ENCODE measurements at regions not wholly inside any gene's neighbourhood (a gene's known extent, or its start where the extent isn't known, plus 50 kb on each side); places are given as distances from the start of the nearest gene placed in this dataset.

GRCh38 chr6:147970970-147971369 is 371.7 kb upstream of the SASH1 start:
- H3K27ac ChIP-seq (ENCODE audit: insufficient read depth in 1 of 2, low read depth in 1 of 2, low read length in 2 of 2, poor library complexity in 1 of 2, severe bottlenecking in 2 of 2) = no peak overlapping the region
- H3K4me1 ChIP-seq (ENCODE audit: control extremely low read depth in 1 of 4, control insufficient read depth in 4 of 4, insufficient read depth in 4 of 4, low read length in 3 of 4) = no peaks in the 10 kb centered on the region
- no CpG with 5 or more reads among the region's 1 CpG for WGBS (ENCODE audit: insufficient coverage)
- no peaks in the 10 kb centered on the region for H3K9me3 ChIP-seq (ENCODE audit: control extremely low read depth in 1 of 5, control insufficient read depth in 4 of 5, insufficient read depth in 2 of 5, low read depth in 1 of 5, low read length in 4 of 5)
- POLR2A ChIA-PET = no interaction called here
- CTCF ChIA-PET = no interaction called here
- peak in 1 of 3 donors; percentile 0 for DNase-seq
- H3K27me3 ChIP-seq (replicated peaks in 2 of 5; ENCODE audit: control insufficient read depth in 4 of 5, insufficient read depth in 5 of 5, low read length in 4 of 5) = no peaks in the 10 kb centered on the region
- H3K36me3 ChIP-seq (ENCODE audit: control insufficient read depth in 4 of 4, insufficient read depth in 4 of 4, low read length in 3 of 4) = no peaks in the 10 kb centered on the region
- no peak overlapping the region for H3K4me3 ChIP-seq (ENCODE audit: control insufficient read depth in 1 of 7, extremely low read depth in 1 of 7, insufficient read depth in 4 of 7, low read depth in 2 of 7, low read length in 6 of 7)

- no peaks in the 10 kb centered on the region for H3K36me3 ChIP-seq (ENCODE audit: control insufficient read depth in 4 of 4, insufficient read depth in 4 of 4, low read length in 3 of 4)
- CTCF ChIA-PET = interaction anchor here (1.2 kb wide), 1 partner anchor 8 kb away, joined by 3 read pairs; no protein-coding TSS in a partner anchor
Measured at GRCh38 chr6:147972448-147972847, 370.2 kb upstream of the SASH1 start.

DNA sequence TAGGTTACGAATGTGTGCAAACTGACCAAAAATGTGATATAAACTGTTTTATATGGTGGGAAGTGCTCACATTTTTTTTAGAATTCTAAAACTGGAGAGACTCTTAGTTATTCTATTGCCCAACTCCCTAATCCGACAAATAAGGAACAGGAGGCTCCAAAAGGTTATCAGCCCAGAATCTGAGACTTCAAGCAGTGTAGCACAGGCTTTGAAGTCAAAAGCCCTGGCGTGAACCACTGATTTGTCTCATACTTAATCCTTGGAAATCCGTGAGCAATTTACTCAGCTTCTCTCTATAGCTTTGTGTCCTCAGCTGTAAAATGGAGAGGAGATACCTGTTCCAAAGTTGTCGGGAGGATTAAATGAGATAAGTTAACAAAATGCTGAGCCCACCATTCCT is 368.8 kb upstream of the SASH1 start:
- WGBS (ENCODE audit: insufficient coverage) = 100% methylated on average over 2 of the region's 5 CpGs

More at GRCh38 chr6:147972448-147972847, 370.2 kb upstream of the SASH1 start:
- 90% methylated on average over 2 of the region's 5 CpGs for WGBS (ENCODE audit: insufficient coverage)
- H3K27me3 ChIP-seq (replicated peaks in 2 of 5; ENCODE audit: control insufficient read depth in 4 of 5, insufficient read depth in 5 of 5, low read length in 4 of 5) = peaks cover 0 to 2% (median 0%) of the 10 kb centered on the region in 5 experiments
- no peak overlapping the region for H3K4me3 ChIP-seq (ENCODE audit: control insufficient read depth in 1 of 7, extremely low read depth in 1 of 7, insufficient read depth in 4 of 7, low read depth in 2 of 7, low read length in 6 of 7)
- no peak overlapping the region for H3K27ac ChIP-seq (ENCODE audit: insufficient read depth in 1 of 2, low read depth in 1 of 2, low read length in 2 of 2, poor library complexity in 1 of 2, severe bottlenecking in 2 of 2)
- no peak for DNase-seq
- POLR2A ChIA-PET = no interaction called here
- peaks cover 0 to 1% (median 0%) of the 10 kb centered on the region in 5 experiments for H3K9me3 ChIP-seq (ENCODE audit: control extremely low read depth in 1 of 5, control insufficient read depth in 4 of 5, insufficient read depth in 2 of 5, low read depth in 1 of 5, low read length in 4 of 5)
- no peaks in the 10 kb centered on the region for H3K4me1 ChIP-seq (ENCODE audit: control extremely low read depth in 1 of 4, control insufficient read depth in 4 of 4, insufficient read depth in 4 of 4, low read length in 3 of 4)

GRCh38 chr6:147974376-147974775 is 368.3 kb upstream of the SASH1 start:
- CTCF ChIA-PET = no interaction called here
- WGBS (ENCODE audit: insufficient coverage) = 100% methylated on average over 2 of the region's 4 CpGs
- H3K27ac ChIP-seq (ENCODE audit: insufficient read depth in 1 of 2, low read depth in 1 of 2, low read length in 2 of 2, poor library complexity in 1 of 2, severe bottlenecking in 2 of 2) = no peak overlapping the region

More for the DNA sequence above, 368.8 kb upstream of the SASH1 start:
- Histone ChIP-seq H3K9me3 (ENCODE audit: control extremely low read depth in 1 of 5, control insufficient read depth in 4 of 5, insufficient read depth in 2 of 5, low read depth in 1 of 5, low read length in 4 of 5) (peaks cover 0 to 1% (median 0%) of the 10 kb centered on the region in 5 experiments), H3K4me1 (ENCODE audit: control extremely low read depth in 1 of 4, control insufficient read depth in 4 of 4, insufficient read depth in 4 of 4, low read length in 3 of 4) (no peaks in the 10 kb centered on the region), H3K27me3 (replicated peaks in 2 of 5; ENCODE audit: control insufficient read depth in 4 of 5, insufficient read depth in 5 of 5, low read length in 4 of 5) (peaks cover 0 to 5% (median 0%) of the 10 kb centered on the region in 5 experiments), H3K36me3 (ENCODE audit: control insufficient read depth in 4 of 4, insufficient read depth in 4 of 4, low read length in 3 of 4) (no peaks in the 10 kb centered on the region), H3K27ac (ENCODE audit: insufficient read depth in 1 of 2, low read depth in 1 of 2, low read length in 2 of 2, poor library complexity in 1 of 2, severe bottlenecking in 2 of 2) (no peak overlapping the region), H3K4me3 (ENCODE audit: control insufficient read depth in 1 of 7, extremely low read depth in 1 of 7, insufficient read depth in 4 of 7, low read depth in 2 of 7, low read length in 6 of 7) (no peak overlapping the region)
- ChIA-PET POLR2A (no interaction called here), CTCF (no interaction called here)
- DNase-seq = no peak

GRCh38 chr6:147977851-147978465 is 364.7 kb upstream of the SASH1 start:
- Histone ChIP-seq H3K27ac (ENCODE audit: insufficient read depth in 1 of 2, low read depth in 1 of 2, low read length in 2 of 2, poor library complexity in 1 of 2, severe bottlenecking in 2 of 2) (no peak overlapping the region), H3K36me3 (ENCODE audit: control insufficient read depth in 4 of 4, insufficient read depth in 4 of 4, low read length in 3 of 4) (no peaks in the 10 kb centered on the region), H3K9me3 (ENCODE audit: control extremely low read depth in 1 of 5, control insufficient read depth in 4 of 5, insufficient read depth in 2 of 5, low read depth in 1 of 5, low read length in 4 of 5) (peaks cover 0 to 1% (median 0%) of the 10 kb centered on the region in 5 experiments), H3K4me1 (ENCODE audit: control extremely low read depth in 1 of 4, control insufficient read depth in 4 of 4, insufficient read depth in 4 of 4, low read length in 3 of 4) (no peaks in the 10 kb centered on the region), H3K27me3 (replicated peaks in 2 of 5; ENCODE audit: control insufficient read depth in 4 of 5, insufficient read depth in 5 of 5, low read length in 4 of 5) (peaks cover 0 to 7% (median 0%) of the 10 kb centered on the region in 5 experiments), H3K4me3 (ENCODE audit: control insufficient read depth in 1 of 7, extremely low read depth in 1 of 7, insufficient read depth in 4 of 7, low read depth in 2 of 7, low read length in 6 of 7) (no peak overlapping the region)
- CTCF ChIA-PET = no interaction called here
- no peak for DNase-seq
- WGBS (ENCODE audit: insufficient coverage) = 100% methylated on average over 2 of the region's 5 CpGs
- POLR2A ChIA-PET = no interaction called here

More at GRCh38 chr6:147974376-147974775, 368.3 kb upstream of the SASH1 start:
- Histone ChIP-seq H3K4me3 (ENCODE audit: control insufficient read depth in 1 of 7, extremely low read depth in 1 of 7, insufficient read depth in 4 of 7, low read depth in 2 of 7, low read length in 6 of 7) (no peak overlapping the region), H3K9me3 (ENCODE audit: control extremely low read depth in 1 of 5, control insufficient read depth in 4 of 5, insufficient read depth in 2 of 5, low read depth in 1 of 5, low read length in 4 of 5) (peaks cover 0 to 1% (median 0%) of the 10 kb centered on the region in 5 experiments), H3K4me1 (ENCODE audit: control extremely low read depth in 1 of 4, control insufficient read depth in 4 of 4, insufficient read depth in 4 of 4, low read length in 3 of 4) (no peaks in the 10 kb centered on the region), H3K36me3 (ENCODE audit: control insufficient read depth in 4 of 4, insufficient read depth in 4 of 4, low read length in 3 of 4) (no peaks in the 10 kb centered on the region), H3K27me3 (replicated peaks in 2 of 5; ENCODE audit: control insufficient read depth in 4 of 5, insufficient read depth in 5 of 5, low read length in 4 of 5) (peaks cover 0 to 5% (median 0%) of the 10 kb centered on the region in 5 experiments)
- DNase-seq = no peak
- POLR2A ChIA-PET = no interaction called here

- Histone ChIP-seq H3K9me3 (ENCODE audit: control extremely low read depth in 1 of 5, control insufficient read depth in 4 of 5, insufficient read depth in 2 of 5, low read depth in 1 of 5, low read length in 4 of 5) (peaks cover 0 to 1% (median 0%) of the 10 kb centered on the region in 5 experiments), H3K4me3 (ENCODE audit: control insufficient read depth in 1 of 7, extremely low read depth in 1 of 7, insufficient read depth in 4 of 7, low read depth in 2 of 7, low read length in 6 of 7) (no peak overlapping the region), H3K4me1 (ENCODE audit: control extremely low read depth in 1 of 4, control insufficient read depth in 4 of 4, insufficient read depth in 4 of 4, low read length in 3 of 4) (no peaks in the 10 kb centered on the region), H3K27me3 (replicated peaks in 2 of 5; ENCODE audit: control insufficient read depth in 4 of 5, insufficient read depth in 5 of 5, low read length in 4 of 5) (peaks cover 0 to 7% (median 0%) of the 10 kb centered on the region in 5 experiments), H3K36me3 (ENCODE audit: control insufficient read depth in 4 of 4, insufficient read depth in 4 of 4, low read length in 3 of 4) (no peaks in the 10 kb centered on the region), H3K27ac (ENCODE audit: insufficient read depth in 1 of 2, low read depth in 1 of 2, low read length in 2 of 2, poor library complexity in 1 of 2, severe bottlenecking in 2 of 2) (no peak overlapping the region)
- 100% methylated on average over 1 of the region's 2 CpGs for WGBS (ENCODE audit: insufficient coverage)
- CTCF ChIA-PET = interaction anchor here (1.4 kb wide), 1 partner anchor 8 kb away, joined by 3 read pairs; no protein-coding TSS in a partner anchor
- no peak for DNase-seq
- POLR2A ChIA-PET = no interaction called here
Measured at GRCh38 chr6:147979966-147980365, 362.7 kb upstream of the SASH1 start.

GRCh38 chr6:147983581-147984366 is 358.9 kb upstream of the SASH1 start:
- Histone ChIP-seq H3K27me3 (replicated peaks in 2 of 5; ENCODE audit: control insufficient read depth in 4 of 5, insufficient read depth in 5 of 5, low read length in 4 of 5) (peaks cover 0 to 2% (median 0%) of the 10 kb centered on the region in 5 experiments), H3K4me1 (ENCODE audit: control extremely low read depth in 1 of 4, control insufficient read depth in 4 of 4, insufficient read depth in 4 of 4, low read length in 3 of 4) (no peaks in the 10 kb centered on the region), H3K27ac (ENCODE audit: insufficient read depth in 1 of 2, low read depth in 1 of 2, low read length in 2 of 2, poor library complexity in 1 of 2, severe bottlenecking in 2 of 2) (no peak overlapping the region), H3K4me3 (ENCODE audit: control insufficient read depth in 1 of 7, extremely low read depth in 1 of 7, insufficient read depth in 4 of 7, low read depth in 2 of 7, low read length in 6 of 7) (no peak overlapping the region), H3K9me3 (ENCODE audit: control extremely low read depth in 1 of 5, control insufficient read depth in 4 of 5, insufficient read depth in 2 of 5, low read depth in 1 of 5, low read length in 4 of 5) (no peaks in the 10 kb centered on the region), H3K36me3 (ENCODE audit: control insufficient read depth in 4 of 4, insufficient read depth in 4 of 4, low read length in 3 of 4) (no peaks in the 10 kb centered on the region)
- 100% methylated on average over 6 of the region's 6 CpGs for WGBS (ENCODE audit: insufficient coverage)
- ChIA-PET POLR2A (no interaction called here), CTCF (no interaction called here)
- DNase-seq = no peak

All from common myeloid progenitor, CD34-positive (primary cell).